ENCODE measurements at regions not wholly inside any gene's neighbourhood (a gene's known extent, or its start where the extent isn't known, plus 50 kb on each side); places are given as distances from the start of the nearest gene placed in this dataset.

GRCh38 chr6:139638179-139638941 is 263.9 kb upstream of the CITED2 start:
- peak in 1 of 3 donors; percentile 38 for DNase-seq

GRCh38 chr6:139637766-139638165 is 263.3 kb upstream of the CITED2 start:
- DNase-seq: no peak

GRCh38 chr6:139636391-139636790 is 261.9 kb upstream of the CITED2 start:
- DNase-seq: no peak

GRCh38 chr6:139635401-139636130 is 261.1 kb upstream of the CITED2 start:
- DNase-seq: no peak

GRCh38 chr6:139632840-139633239 is 258.4 kb upstream of the CITED2 start:
- no peak for DNase-seq

GRCh38 chr6:139628270-139628669 is 253.8 kb upstream of the CITED2 start:
- peak in 2 of 3 donors; percentile 32 to 42 for DNase-seq

- no peak for DNase-seq
Measured at GRCh38 chr6:139627091-139627490, 252.6 kb upstream of the CITED2 start.

GRCh38 chr6:139625998-139626975 is 251.8 kb upstream of the CITED2 start:
- DNase-seq: peak; percentile 66 to 85 (median 83)

GRCh38 chr6:139625081-139625939 is 250.9 kb upstream of the CITED2 start:
- no peak for DNase-seq

GRCh38 chr6:139623372-139623771 is 248.9 kb upstream of the CITED2 start:
- peak in 1 of 3 donors; percentile 39 for DNase-seq

- peak in 1 of 3 donors; percentile 17 for DNase-seq
Measured at GRCh38 chr6:139613496-139613895, 239.0 kb upstream of the CITED2 start.

GRCh38 chr6:139612135-139612465 is 237.7 kb upstream of the CITED2 start:
- peak in 2 of 3 donors; percentile 52 to 58 for DNase-seq

GRCh38 chr6:139611327-139612134 is 237.1 kb upstream of the CITED2 start:
- peak in 1 of 3 donors; percentile 15 for DNase-seq

- DNase-seq: peak in 1 of 3 donors; percentile 36
Measured at GRCh38 chr6:139608466-139609261, 234.2 kb upstream of the CITED2 start.

- no peak for DNase-seq
Measured at GRCh38 chr6:139605350-139605749, 230.9 kb upstream of the CITED2 start.

- DNase-seq: no peak
Measured at GRCh38 chr6:139603581-139603980, 229.1 kb upstream of the CITED2 start.

- no peak for DNase-seq
Measured at GRCh38 chr6:139602577-139602976, 228.1 kb upstream of the CITED2 start.

GRCh38 chr6:139600919-139601475 is 226.5 kb upstream of the CITED2 start:
- DNase-seq: peak in 2 of 3 donors; percentile 27 to 34

- DNase-seq: peak in 2 of 3 donors; percentile 31 to 42
Measured at GRCh38 chr6:139600343-139600742, 225.9 kb upstream of the CITED2 start.

All from suppressor macrophage treated with lipopolysaccharide for 1 hour (primary cell).